Glomerular visceral epithelial cell (primary cell): ENCODE measurements at regions not wholly inside any gene's neighbourhood (a gene's known extent, or its start where the extent isn't known, plus 50 kb on each side); places are given as distances from the start of the nearest gene placed in this dataset.

ENCODE experiments used
- DNase-seq: peaks from one replicate; pipeline ENCODE4 v3.0.0-alpha.2; 2016; ENCODE audit errors: extremely low spot score

GRCh38 chr2:20110876-20111275, 59.4 kb upstream of the LAPTM4A start:
- no peak for DNase-seq

GRCh38 chr2:20110383-20110782, 59.0 kb upstream of the LAPTM4A start:
- no peak for DNase-seq

- no peak for DNase-seq
These were observed 57.4 kb upstream of the LAPTM4A start for GRCh38 chr2:20108655-20109396.

- DNase-seq: no peak
These were observed 56.3 kb upstream of the LAPTM4A start for GRCh38 chr2:20107776-20108175.

GRCh38 chr2:20107352-20107751, 55.9 kb upstream of the LAPTM4A start:
- no peak for DNase-seq

- peak; percentile 68 for DNase-seq
These were observed 55.3 kb upstream of the LAPTM4A start for GRCh38 chr2:20106746-20107145.

- DNase-seq: no peak
These were observed 53.6 kb upstream of the LAPTM4A start for GRCh38 chr2:20104900-20105545.

GRCh38 chr2:20103530-20103929, 52.1 kb upstream of the LAPTM4A start:
- DNase-seq: peak; percentile 54
